GM13976 (cell line): ENCODE measurements at regions not wholly inside any gene's neighbourhood (a gene's known extent, or its start where the extent isn't known, plus 50 kb on each side); places are given as distances from the start of the nearest gene placed in this dataset.
"Not testable (repeated sequence)": the region's sequence is repeated elsewhere in the genome, so short reads cannot be mapped to it uniquely, and the experiment has no call there.

Experiments
- DNase-seq: peaks from one replicate; pipeline ENCODE4 v3.0.0; 2012; ENCODE audit warnings: low spot score
- CTCF ChIP-seq: IDR thresholded peaks from 2 replicates; pipeline ENCODE4 v1.5.1; 2012; ENCODE audit warnings: borderline replicate concordance, mild to moderate bottlenecking; ENCODE audit not compliant: insufficient read depth; ENCODE audit errors: extremely low read depth, missing control alignments, control extremely low read depth
- in situ Hi-C: fragments of 300-500 bp; cut with MboI; formaldehyde crosslinking; loops from one replicate; pipeline ENCODE4 v1.12.0; 2022; ENCODE audit warnings: low sequenced_read_pairs, mixed read lengths, inconsistent platforms; ENCODE audit not compliant: unreplicated experiment

GRCh38 chr22:49687786-49688515, 139.7 kb downstream of the BRD1 start:
- no peak for DNase-seq
- no peak for TF ChIP-seq CTCF
- in situ Hi-C loops = no loop called here

GRCh38 chr22:49687333-49687732, 140.3 kb downstream of the BRD1 start:
- in situ Hi-C loops = no loop called here
- TF ChIP-seq CTCF = no peak
- no peak for DNase-seq

- in situ Hi-C loops = no loop called here
- DNase-seq = no peak
- no peak for TF ChIP-seq CTCF
Measured at GRCh38 chr22:49686495-49687219, 141.0 kb downstream of the BRD1 start.

- no peak for DNase-seq
- TF ChIP-seq CTCF = no peak
- in situ Hi-C loops = no loop called here
Measured at GRCh38 chr22:49685686-49686085, 142.0 kb downstream of the BRD1 start.

- no peak for TF ChIP-seq CTCF
- no peak for DNase-seq
- in situ Hi-C loops = no loop called here
Measured at GRCh38 chr22:49685116-49685515, 142.6 kb downstream of the BRD1 start.

- TF ChIP-seq CTCF = no peak
- in situ Hi-C loops = no loop called here
- no peak for DNase-seq
Measured at GRCh38 chr22:49683032-49683431, 144.6 kb downstream of the BRD1 start.

- DNase-seq, in situ Hi-C loops: not testable (repeated sequence)
Measured at GRCh38 chr22:49680819-49681218, 146.9 kb downstream of the BRD1 start.
